ENCODE measurements at regions not wholly inside any gene's neighbourhood (a gene's known extent, or its start where the extent isn't known, plus 50 kb on each side); places are given as distances from the start of the nearest gene placed in this dataset.

DNA sequence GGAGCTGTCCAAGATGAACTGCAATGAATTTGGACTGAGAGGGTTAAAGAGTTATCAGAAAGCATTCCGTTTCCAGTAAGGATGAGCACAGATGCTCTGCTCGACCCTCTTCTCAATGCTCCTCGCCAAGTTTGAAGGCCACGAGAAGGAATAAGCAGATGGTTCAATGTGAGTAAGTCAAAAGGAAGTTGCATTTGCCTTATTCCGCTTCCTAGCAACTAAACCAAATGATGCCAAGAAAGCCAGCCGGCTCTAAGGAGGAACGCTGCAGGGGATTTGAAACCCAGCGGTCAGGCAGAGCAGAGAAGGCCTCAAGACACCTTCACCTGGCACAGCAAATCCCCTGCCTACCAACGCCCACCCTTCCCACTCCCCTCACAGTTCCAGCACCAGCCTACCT is 52.1 kb upstream of the CNEP1R1 start:
- no peak for TF ChIP-seq CTCF (IDR thresholded peaks at IDR 0.05; ENCODE audit: insufficient read depth, missing control alignments)
- DNase-seq (ENCODE audit: insufficient read length, low spot score) (no peak), FAIRE-seq (no peak)
